NB4 (cell line): ENCODE measurements at regions not wholly inside any gene's neighbourhood (a gene's known extent, or its start where the extent isn't known, plus 50 kb on each side); places are given as distances from the start of the nearest gene placed in this dataset.

Experiments used
- CTCF ChIP-seq: IDR thresholded peaks from one replicate; pipeline ENCODE4 v1.5.1; 2012; ENCODE audit warnings: low read depth, low read length
- POLR2A ChIP-seq: IDR thresholded peaks from 2 replicates; pipeline ENCODE4 v1.6.1; 2011; ENCODE audit warnings: mild to moderate bottlenecking; ENCODE audit not compliant: insufficient read length; ENCODE audit errors: extremely low read depth

DNA sequence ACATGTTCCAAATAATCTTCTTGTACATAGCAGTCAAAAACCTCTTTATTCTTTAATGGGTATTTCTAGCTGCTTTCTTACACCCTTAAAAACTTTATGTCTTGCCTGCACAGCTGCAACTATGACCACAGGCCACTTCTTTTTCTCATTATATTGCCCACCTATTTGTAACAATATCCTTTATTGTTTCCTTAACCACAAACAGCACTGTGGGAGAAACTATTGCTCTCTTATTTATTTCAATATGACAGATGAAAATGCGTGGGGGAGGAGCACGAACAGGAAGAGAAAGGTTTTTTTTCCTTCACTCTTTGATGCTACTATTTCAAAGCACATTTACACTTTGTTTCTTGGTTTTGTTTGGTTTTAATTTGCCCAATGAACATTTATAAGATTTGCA is 253.5 kb downstream of the GJA1 start:
- no peak for TF ChIP-seq CTCF
- TF ChIP-seq POLR2A = no peak
